ENCODE measurements at regions not wholly inside any gene's neighbourhood (a gene's known extent, or its start where the extent isn't known, plus 50 kb on each side); places are given as distances from the start of the nearest gene placed in this dataset.
A peak's percentile ranks its signal among the peaks of the same experiment; 100 is the strongest.
"Not testable (repeated sequence)": the region's sequence is repeated elsewhere in the genome, so short reads cannot be mapped to it uniquely, and the experiment has no call there.

DNA sequence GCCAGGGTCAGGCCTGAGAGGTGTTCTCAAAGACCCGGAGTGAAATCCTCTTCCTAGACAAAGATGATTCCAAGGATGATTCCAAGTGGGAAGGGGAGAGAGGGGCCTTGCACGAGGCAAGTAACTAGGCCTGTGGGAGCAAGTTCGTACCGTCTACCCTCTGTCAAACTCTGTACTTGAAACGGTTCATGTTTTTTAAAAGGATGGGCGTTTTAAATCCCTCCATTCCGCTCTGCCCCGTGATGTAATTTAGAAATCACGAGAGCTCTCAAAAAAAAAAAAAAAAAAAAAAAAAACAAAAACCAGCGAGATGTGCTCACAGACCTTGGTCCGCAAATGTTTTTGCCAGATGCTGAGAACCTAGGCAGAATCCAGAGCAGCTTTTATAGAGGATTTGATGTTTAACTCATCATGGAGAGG is 114.7 kb upstream of the CARD11 start:
- ChIA-PET CTCF (interaction anchor here (1.1 to 5.2 kb wide), 2 partner anchors 271 to 292 kb away, joined by 4 to 35 read pairs; no protein-coding TSS in a partner anchor), POLR2A (no interaction called here)
- H3K9me3 ChIP-seq (ENCODE audit: control extremely low read depth in 1 of 5, control insufficient read depth in 4 of 5, insufficient read depth in 2 of 5, low read depth in 1 of 5, low read length in 4 of 5), result peaks cover 0 to 3% (median 0%) of the 10 kb centered on the region in 5 experiments
- no peaks in the 10 kb centered on the region for H3K36me3 ChIP-seq (ENCODE audit: control insufficient read depth in 4 of 4, insufficient read depth in 4 of 4, low read length in 3 of 4)
- no peak for DNase-seq
- H3K27ac ChIP-seq (ENCODE audit: insufficient read depth in 1 of 2, low read depth in 1 of 2, low read length in 2 of 2, poor library complexity in 1 of 2, severe bottlenecking in 2 of 2), result no peak overlapping the region
- 97% methylated on average over 10 of the region's 11 CpGs for WGBS (ENCODE audit: insufficient coverage)
- peaks cover 0 to 7% (median 0%) of the 10 kb centered on the region in 4 experiments for H3K4me1 ChIP-seq (ENCODE audit: control extremely low read depth in 1 of 4, control insufficient read depth in 4 of 4, insufficient read depth in 4 of 4, low read length in 3 of 4)
- H3K4me3 ChIP-seq (ENCODE audit: control insufficient read depth in 1 of 7, extremely low read depth in 1 of 7, insufficient read depth in 4 of 7, low read depth in 2 of 7, low read length in 6 of 7), result no peak overlapping the region
- no peaks in the 10 kb centered on the region for H3K27me3 ChIP-seq (replicated peaks in 2 of 5; ENCODE audit: control insufficient read depth in 4 of 5, insufficient read depth in 5 of 5, low read length in 4 of 5)

- DNase-seq, result no peak
- H3K4me1 ChIP-seq (ENCODE audit: control extremely low read depth in 1 of 4, control insufficient read depth in 4 of 4, insufficient read depth in 4 of 4, low read length in 3 of 4), result peaks cover 0 to 7% (median 0%) of the 10 kb centered on the region in 4 experiments
- H3K27me3 ChIP-seq (replicated peaks in 2 of 5; ENCODE audit: control insufficient read depth in 4 of 5, insufficient read depth in 5 of 5, low read length in 4 of 5), result no peaks in the 10 kb centered on the region
- H3K36me3 ChIP-seq (ENCODE audit: control insufficient read depth in 4 of 4, insufficient read depth in 4 of 4, low read length in 3 of 4), result no peaks in the 10 kb centered on the region
- peaks cover 0 to 3% (median 0%) of the 10 kb centered on the region in 5 experiments for H3K9me3 ChIP-seq (ENCODE audit: control extremely low read depth in 1 of 5, control insufficient read depth in 4 of 5, insufficient read depth in 2 of 5, low read depth in 1 of 5, low read length in 4 of 5)
- WGBS (ENCODE audit: insufficient coverage), result 100% methylated on average over 2 of the region's 4 CpGs
- H3K4me3 ChIP-seq (ENCODE audit: control insufficient read depth in 1 of 7, extremely low read depth in 1 of 7, insufficient read depth in 4 of 7, low read depth in 2 of 7, low read length in 6 of 7), result no peak overlapping the region
- CTCF ChIA-PET, result no interaction called here
- POLR2A ChIA-PET, result no interaction called here
- no peak overlapping the region for H3K27ac ChIP-seq (ENCODE audit: insufficient read depth in 1 of 2, low read depth in 1 of 2, low read length in 2 of 2, poor library complexity in 1 of 2, severe bottlenecking in 2 of 2)
Measured at GRCh38 chr7:3159039-3159438, 115.4 kb upstream of the CARD11 start.

DNA sequence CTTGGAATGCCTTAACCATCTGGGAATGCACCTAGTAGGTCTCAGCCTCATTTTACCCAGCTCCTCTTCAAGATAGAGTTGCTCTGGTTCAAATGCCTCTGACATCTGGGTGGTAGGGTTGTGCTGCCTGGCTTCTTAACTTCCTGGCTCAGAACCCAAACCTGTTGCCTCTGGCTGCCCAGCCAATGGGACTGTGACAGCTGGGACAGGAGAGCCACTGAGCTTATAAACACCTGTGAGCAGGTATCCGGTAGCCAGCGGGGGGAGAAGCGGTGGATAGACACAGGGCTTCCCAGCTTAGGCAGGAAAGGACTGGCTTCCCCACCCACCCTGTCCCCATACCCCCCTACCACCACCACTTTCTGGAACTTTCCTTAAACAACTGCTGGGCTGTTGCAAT is 115.8 kb upstream of the CARD11 start:
- no peak overlapping the region for H3K4me3 ChIP-seq (ENCODE audit: control insufficient read depth in 1 of 7, extremely low read depth in 1 of 7, insufficient read depth in 4 of 7, low read depth in 2 of 7, low read length in 6 of 7)
- no peaks in the 10 kb centered on the region for H3K36me3 ChIP-seq (ENCODE audit: control insufficient read depth in 4 of 4, insufficient read depth in 4 of 4, low read length in 3 of 4)
- H3K9me3 ChIP-seq (ENCODE audit: control extremely low read depth in 1 of 5, control insufficient read depth in 4 of 5, insufficient read depth in 2 of 5, low read depth in 1 of 5, low read length in 4 of 5), result peaks cover 0 to 3% (median 0%) of the 10 kb centered on the region in 5 experiments
- POLR2A ChIA-PET, result no interaction called here
- CTCF ChIA-PET, result no interaction called here
- no peak overlapping the region for H3K27ac ChIP-seq (ENCODE audit: insufficient read depth in 1 of 2, low read depth in 1 of 2, low read length in 2 of 2, poor library complexity in 1 of 2, severe bottlenecking in 2 of 2)
- H3K27me3 ChIP-seq (replicated peaks in 2 of 5; ENCODE audit: control insufficient read depth in 4 of 5, insufficient read depth in 5 of 5, low read length in 4 of 5), result no peaks in the 10 kb centered on the region
- H3K4me1 ChIP-seq (ENCODE audit: control extremely low read depth in 1 of 4, control insufficient read depth in 4 of 4, insufficient read depth in 4 of 4, low read length in 3 of 4), result peaks cover 0 to 7% (median 0%) of the 10 kb centered on the region in 4 experiments
- WGBS (ENCODE audit: insufficient coverage), result 100% methylated on average over 1 of the region's 3 CpGs
- no peak for DNase-seq

DNA sequence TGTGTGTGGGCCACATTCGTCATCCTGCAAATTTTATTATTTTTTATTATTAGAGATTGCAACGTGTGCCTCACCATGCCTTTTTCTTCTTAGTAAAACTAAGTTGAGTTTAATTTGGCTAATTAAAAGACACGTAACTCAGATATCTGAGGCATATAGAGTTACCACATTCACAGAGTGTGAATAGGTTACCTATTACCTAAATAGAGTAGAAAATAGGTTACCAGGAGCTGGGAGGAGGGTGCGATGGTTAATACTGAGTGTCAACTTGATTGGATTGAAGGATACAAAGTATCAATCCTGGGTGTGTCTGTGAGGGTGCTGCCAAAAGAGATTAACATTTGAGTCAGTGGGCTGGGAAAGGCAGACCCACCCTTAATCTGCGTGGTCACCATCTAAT is 116.3 kb upstream of the CARD11 start:
- CTCF ChIA-PET; DNase-seq; H3K4me1 ChIP-seq (ENCODE audit: control extremely low read depth in 1 of 4, control insufficient read depth in 4 of 4, insufficient read depth in 4 of 4, low read length in 3 of 4); H3K27me3 ChIP-seq (replicated peaks in 2 of 5; ENCODE audit: control insufficient read depth in 4 of 5, insufficient read depth in 5 of 5, low read length in 4 of 5); H3K27ac ChIP-seq (ENCODE audit: insufficient read depth in 1 of 2, low read depth in 1 of 2, low read length in 2 of 2, poor library complexity in 1 of 2, severe bottlenecking in 2 of 2); H3K9me3 ChIP-seq (ENCODE audit: control extremely low read depth in 1 of 5, control insufficient read depth in 4 of 5, insufficient read depth in 2 of 5, low read depth in 1 of 5, low read length in 4 of 5); POLR2A ChIA-PET; H3K36me3 ChIP-seq (ENCODE audit: control insufficient read depth in 4 of 4, insufficient read depth in 4 of 4, low read length in 3 of 4); H3K4me3 ChIP-seq (ENCODE audit: control insufficient read depth in 1 of 7, extremely low read depth in 1 of 7, insufficient read depth in 4 of 7, low read depth in 2 of 7, low read length in 6 of 7): not testable (repeated sequence)
- WGBS (ENCODE audit: insufficient coverage), result 100% methylated on average over 2 of the region's 5 CpGs

GRCh38 chr7:3162289-3162688 is 118.6 kb upstream of the CARD11 start:
- Histone ChIP-seq H3K27me3 (replicated peaks in 2 of 5; ENCODE audit: control insufficient read depth in 4 of 5, insufficient read depth in 5 of 5, low read length in 4 of 5) (no peaks in the 10 kb centered on the region), H3K4me1 (ENCODE audit: control extremely low read depth in 1 of 4, control insufficient read depth in 4 of 4, insufficient read depth in 4 of 4, low read length in 3 of 4) (peaks cover 0 to 3% (median 0%) of the 10 kb centered on the region in 4 experiments), H3K9me3 (ENCODE audit: control extremely low read depth in 1 of 5, control insufficient read depth in 4 of 5, insufficient read depth in 2 of 5, low read depth in 1 of 5, low read length in 4 of 5) (peaks cover 0 to 3% (median 0%) of the 10 kb centered on the region in 5 experiments), H3K4me3 (ENCODE audit: control insufficient read depth in 1 of 7, extremely low read depth in 1 of 7, insufficient read depth in 4 of 7, low read depth in 2 of 7, low read length in 6 of 7) (no peak overlapping the region), H3K27ac (ENCODE audit: insufficient read depth in 1 of 2, low read depth in 1 of 2, low read length in 2 of 2, poor library complexity in 1 of 2, severe bottlenecking in 2 of 2) (no peak overlapping the region), H3K36me3 (ENCODE audit: control insufficient read depth in 4 of 4, insufficient read depth in 4 of 4, low read length in 3 of 4) (no peaks in the 10 kb centered on the region)
- DNase-seq, result peak; percentile 49 to 86 (median 86)
- ChIA-PET CTCF (interaction anchor here (0.6 to 2.6 kb wide), 4 partner anchors 18 to 291 kb away, joined by 3 to 9 read pairs (median 3); no protein-coding TSS in a partner anchor), POLR2A (no interaction called here)
- WGBS (ENCODE audit: insufficient coverage), result 86% methylated on average over 1 of the region's 2 CpGs

GRCh38 chr7:3162798-3163197 is 119.1 kb upstream of the CARD11 start:
- H3K27me3 ChIP-seq (replicated peaks in 2 of 5; ENCODE audit: control insufficient read depth in 4 of 5, insufficient read depth in 5 of 5, low read length in 4 of 5); H3K4me1 ChIP-seq (ENCODE audit: control extremely low read depth in 1 of 4, control insufficient read depth in 4 of 4, insufficient read depth in 4 of 4, low read length in 3 of 4); H3K9me3 ChIP-seq (ENCODE audit: control extremely low read depth in 1 of 5, control insufficient read depth in 4 of 5, insufficient read depth in 2 of 5, low read depth in 1 of 5, low read length in 4 of 5); H3K27ac ChIP-seq (ENCODE audit: insufficient read depth in 1 of 2, low read depth in 1 of 2, low read length in 2 of 2, poor library complexity in 1 of 2, severe bottlenecking in 2 of 2); H3K36me3 ChIP-seq (ENCODE audit: control insufficient read depth in 4 of 4, insufficient read depth in 4 of 4, low read length in 3 of 4); H3K4me3 ChIP-seq (ENCODE audit: control insufficient read depth in 1 of 7, extremely low read depth in 1 of 7, insufficient read depth in 4 of 7, low read depth in 2 of 7, low read length in 6 of 7); DNase-seq; POLR2A ChIA-PET: not testable (repeated sequence)
- CTCF ChIA-PET, result interaction anchor here (0.6 to 2.6 kb wide), 4 partner anchors 18 to 291 kb away, joined by 3 to 9 read pairs (median 3); no protein-coding TSS in a partner anchor
- whole genome bisulfite sequencing (ENCODE audit: insufficient coverage), result no CpG with 5 or more reads among the region's 4 CpGs

DNA sequence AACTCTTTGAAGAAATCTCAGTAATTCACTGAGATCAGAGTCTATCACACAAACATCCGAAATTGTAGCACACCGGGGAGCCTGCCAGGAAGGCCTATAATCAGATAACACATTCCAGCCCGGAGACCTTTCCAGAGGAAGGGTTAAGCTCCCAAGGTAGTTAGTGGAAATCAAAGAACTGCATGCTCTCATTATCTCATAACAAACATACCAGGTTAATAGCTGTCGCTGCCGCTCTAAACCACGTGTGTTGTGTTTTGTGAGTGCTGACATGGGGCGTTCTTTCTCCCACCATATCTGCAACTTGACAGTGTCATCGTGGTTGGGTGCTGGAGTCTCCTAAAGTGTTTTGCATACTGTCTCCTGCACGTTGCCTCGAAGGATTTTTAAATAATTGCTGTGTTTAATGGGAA is 120.7 kb upstream of the CARD11 start:
- no peak for DNase-seq
- ChIA-PET CTCF (interaction anchor here (0.6 to 1.5 kb wide), 2 partner anchors 9 to 302 kb away, joined by 3 to 5 read pairs; no protein-coding TSS in a partner anchor), POLR2A (no interaction called here)
- 71% methylated on average over 3 of the region's 10 CpGs for WGBS (ENCODE audit: insufficient coverage)
- Histone ChIP-seq H3K9me3 (ENCODE audit: control extremely low read depth in 1 of 5, control insufficient read depth in 4 of 5, insufficient read depth in 2 of 5, low read depth in 1 of 5, low read length in 4 of 5) (peaks cover 0 to 3% (median 0%) of the 10 kb centered on the region in 5 experiments), H3K27ac (ENCODE audit: insufficient read depth in 1 of 2, low read depth in 1 of 2, low read length in 2 of 2, poor library complexity in 1 of 2, severe bottlenecking in 2 of 2) (no peak overlapping the region), H3K4me1 (ENCODE audit: control extremely low read depth in 1 of 4, control insufficient read depth in 4 of 4, insufficient read depth in 4 of 4, low read length in 3 of 4) (no peaks in the 10 kb centered on the region), H3K4me3 (ENCODE audit: control insufficient read depth in 1 of 7, extremely low read depth in 1 of 7, insufficient read depth in 4 of 7, low read depth in 2 of 7, low read length in 6 of 7) (no peak overlapping the region), H3K27me3 (replicated peaks in 2 of 5; ENCODE audit: control insufficient read depth in 4 of 5, insufficient read depth in 5 of 5, low read length in 4 of 5) (no peaks in the 10 kb centered on the region), H3K36me3 (ENCODE audit: control insufficient read depth in 4 of 4, insufficient read depth in 4 of 4, low read length in 3 of 4) (no peaks in the 10 kb centered on the region)
